H1 (cell line): ENCODE measurements at regions not wholly inside any gene's neighbourhood (a gene's known extent, or its start where the extent isn't known, plus 50 kb on each side); places are given as distances from the start of the nearest gene placed in this dataset.

Source experiments
- CTCF ChIP-seq, 3 experiments: IDR thresholded peaks; 1 replicate in 2 of 3; 2 replicates in 1 of 3; pipeline versions ENCODE4 v1.5.1 to v1.6.1; 2011; ENCODE audit warnings: low read length in 3 of 3, mild to moderate bottlenecking in 3 of 3, inconsistent platforms in 2 of 3, low read depth in 1 of 3, moderate library complexity in 1 of 3; ENCODE audit not compliant: insufficient read depth in 1 of 3; ENCODE audit errors: control extremely low read depth in 1 of 3
- POLR2A ChIP-seq, 2 experiments: IDR thresholded peaks; 1 replicate in 1 of 2; 2 replicates in 1 of 2; pipeline ENCODE4 v1.6.1; 2011; ENCODE audit warnings: low read depth in 2 of 2, low read length in 2 of 2, mild to moderate bottlenecking in 2 of 2; ENCODE audit errors: control extremely low read depth in 1 of 2
- SP1 ChIP-seq: IDR thresholded peaks from 2 replicates; pipeline ENCODE4 v1.6.1; 2011; ENCODE audit warnings: low read depth, low read length
- YY1 ChIP-seq: IDR thresholded peaks from 2 replicates; pipeline ENCODE4 v1.6.1; 2011; ENCODE audit warnings: low read depth, mild to moderate bottlenecking, low read length

DNA sequence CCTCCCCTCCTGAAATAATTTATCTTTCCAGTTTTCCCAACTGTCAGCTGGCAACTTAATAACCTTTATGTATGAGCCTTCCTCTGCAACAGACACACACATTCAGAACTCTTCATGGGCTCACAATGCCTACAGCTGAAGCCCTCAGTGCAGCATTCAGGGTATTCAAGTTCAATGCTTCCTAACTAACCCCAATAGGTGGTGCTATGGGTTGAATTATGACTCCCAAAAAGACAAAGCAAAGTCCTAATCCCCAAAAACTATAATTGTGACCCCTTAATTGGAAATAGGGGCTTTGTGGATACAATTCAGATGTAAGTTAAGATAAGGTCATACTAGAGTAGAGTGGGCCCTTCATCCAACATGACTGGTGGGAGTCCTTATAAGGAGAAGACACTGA, 202.2 kb downstream of the SUCLA2 start:
- no peak for TF ChIP-seq POLR2A (IDR thresholded peaks at IDR 0.05; ENCODE audit: control extremely low read depth in 1 of 2, low read depth in 2 of 2, low read length in 2 of 2)
- TF ChIP-seq SP1: no peak
- TF ChIP-seq YY1: no peak
- TF ChIP-seq CTCF (IDR thresholded peaks at IDR 0.05; ENCODE audit: control extremely low read depth in 1 of 3, insufficient read depth in 1 of 3, low read depth in 1 of 3, low read length in 3 of 3): peak in 2 of 3 experiments; percentile 41 to 47; a peak in 2 of 4 replicates
